ENCODE measurements at regions not wholly inside any gene's neighbourhood (a gene's known extent, or its start where the extent isn't known, plus 50 kb on each side); places are given as distances from the start of the nearest gene placed in this dataset.
"Not testable (repeated sequence)": the region's sequence is repeated elsewhere in the genome, so short reads cannot be mapped to it uniquely, and the experiment has no call there.

DNA sequence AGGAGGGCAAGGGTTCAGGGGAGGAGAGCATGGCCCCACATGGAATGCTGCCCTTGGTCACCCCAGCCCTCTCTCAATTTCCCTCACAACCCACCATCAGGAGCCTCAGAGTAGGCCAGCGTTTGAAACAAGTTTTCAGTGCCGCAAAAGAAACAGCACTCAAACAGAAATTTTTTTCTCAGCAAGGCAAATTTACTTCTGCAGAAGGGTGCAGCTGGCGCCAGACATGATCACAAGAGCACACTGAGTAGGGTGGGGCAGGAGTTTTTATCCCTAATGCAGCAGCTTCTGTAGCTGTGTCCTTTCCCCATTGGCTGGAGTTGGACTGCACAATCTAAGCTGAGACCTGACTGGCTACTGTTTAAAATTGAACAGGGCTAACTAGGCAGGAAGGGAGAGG, 287.8 kb upstream of the CDYL start:
- no peak for DNase-seq (ENCODE audit: low spot score)
- intact Hi-C loops (cut with DNase I): no loop called here

DNA sequence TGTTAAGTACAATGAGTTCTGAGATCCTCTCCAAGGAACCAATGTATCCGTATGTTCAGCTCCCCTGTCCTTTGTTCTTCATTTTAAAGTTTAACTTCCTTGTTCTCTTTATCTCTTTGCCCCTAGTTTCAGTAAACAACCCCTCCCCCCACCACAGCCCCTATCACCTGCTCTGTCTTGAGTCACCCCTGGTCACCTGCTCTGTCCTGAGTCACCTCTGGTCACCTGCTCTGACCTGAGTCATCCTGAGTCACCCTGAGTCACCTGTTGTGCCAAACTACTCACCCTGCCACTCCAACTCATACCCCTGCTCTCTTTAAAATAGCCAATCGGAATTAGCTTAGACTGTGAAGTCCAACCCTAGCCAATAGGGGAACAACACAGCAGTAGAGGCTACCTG, 288.7 kb upstream of the CDYL start:
- intact Hi-C loops (cut with DNase I): no loop called here
- DNase-seq (ENCODE audit: low spot score): no peak

DNA sequence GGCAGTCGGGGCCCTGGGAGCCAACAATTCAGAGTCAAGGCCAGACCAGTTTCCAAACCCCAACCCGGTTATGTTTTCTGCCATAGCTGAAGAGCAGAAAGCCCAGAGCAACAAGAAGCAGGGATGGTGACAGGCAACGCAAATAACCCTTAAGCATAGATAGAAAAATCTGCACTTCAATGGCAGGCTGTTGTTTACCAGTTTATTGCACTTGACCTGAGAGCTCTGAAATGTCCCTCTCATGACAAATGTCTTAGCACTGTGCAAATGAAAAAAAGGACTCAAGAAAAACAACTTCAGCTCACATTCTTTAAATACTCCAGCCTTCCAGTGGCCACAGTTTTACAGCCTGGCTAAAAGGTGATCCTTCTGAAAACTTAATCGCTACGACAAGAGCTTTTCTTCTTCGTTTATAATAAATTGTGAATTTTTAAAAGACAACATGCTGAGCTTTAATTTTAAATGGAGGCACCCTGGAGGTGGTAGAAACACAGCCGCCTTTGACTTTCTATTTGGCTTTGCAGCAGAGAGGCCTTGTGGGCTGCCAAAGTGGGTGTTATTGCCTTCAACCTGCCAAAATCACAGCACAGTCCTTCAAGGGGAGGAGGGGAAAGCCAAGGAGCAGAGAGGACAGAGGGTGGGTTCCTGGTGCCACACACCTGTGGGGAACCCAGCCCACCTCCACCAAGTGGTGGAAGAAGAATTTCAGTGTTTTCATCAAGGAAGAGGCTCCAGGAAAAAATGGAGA, 289.5 kb upstream of the CDYL start:
- intact Hi-C loops (cut with DNase I): no loop called here
- no peak for DNase-seq (ENCODE audit: low spot score)

DNA sequence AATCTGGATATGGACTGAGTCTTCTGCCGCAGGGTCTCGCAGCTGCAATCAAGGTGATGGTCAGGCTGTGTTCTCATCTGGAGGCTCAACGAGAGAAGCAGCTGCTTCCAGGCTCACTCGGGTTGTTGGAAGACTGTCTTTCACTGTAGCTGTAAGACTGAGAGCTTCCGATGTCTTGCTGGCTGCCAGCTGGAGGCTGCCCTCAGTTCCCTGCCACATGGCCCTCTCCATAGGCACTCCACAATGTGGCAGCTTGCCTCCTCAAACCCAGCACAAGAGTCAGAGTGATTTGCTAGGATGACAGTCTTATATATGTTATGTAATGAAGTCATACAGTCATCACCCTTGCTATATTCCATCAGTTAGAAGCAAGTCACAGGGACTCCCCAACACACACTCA, 290.5 kb upstream of the CDYL start:
- intact Hi-C loops (cut with DNase I): no loop called here

DNA sequence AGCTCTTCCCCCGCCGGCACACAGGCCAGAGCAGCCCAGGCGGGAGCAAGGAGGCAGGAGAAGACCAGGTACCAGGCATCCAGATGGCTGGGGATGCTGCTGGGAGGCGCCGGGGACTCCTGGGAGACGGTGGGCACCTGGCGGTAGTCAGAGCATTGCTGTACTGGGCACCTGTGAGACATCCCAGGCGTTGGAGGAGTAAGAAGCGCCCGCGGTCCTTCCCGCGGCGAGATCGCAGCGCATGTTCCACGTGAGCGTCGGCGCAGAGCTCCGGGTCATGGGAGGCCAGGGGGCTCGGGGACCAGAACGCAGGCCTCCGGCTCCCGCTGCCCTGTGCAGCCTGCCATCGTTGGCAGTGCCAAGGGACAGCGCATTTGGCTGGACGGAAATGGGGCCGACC, 293.7 kb upstream of the CDYL start:
- intact Hi-C loops (cut with DNase I): no loop called here
- DNase-seq (ENCODE audit: low spot score): no peak

More for the DNA sequence above, 290.5 kb upstream of the CDYL start:
- DNase-seq (ENCODE audit: low spot score): no peak

DNA sequence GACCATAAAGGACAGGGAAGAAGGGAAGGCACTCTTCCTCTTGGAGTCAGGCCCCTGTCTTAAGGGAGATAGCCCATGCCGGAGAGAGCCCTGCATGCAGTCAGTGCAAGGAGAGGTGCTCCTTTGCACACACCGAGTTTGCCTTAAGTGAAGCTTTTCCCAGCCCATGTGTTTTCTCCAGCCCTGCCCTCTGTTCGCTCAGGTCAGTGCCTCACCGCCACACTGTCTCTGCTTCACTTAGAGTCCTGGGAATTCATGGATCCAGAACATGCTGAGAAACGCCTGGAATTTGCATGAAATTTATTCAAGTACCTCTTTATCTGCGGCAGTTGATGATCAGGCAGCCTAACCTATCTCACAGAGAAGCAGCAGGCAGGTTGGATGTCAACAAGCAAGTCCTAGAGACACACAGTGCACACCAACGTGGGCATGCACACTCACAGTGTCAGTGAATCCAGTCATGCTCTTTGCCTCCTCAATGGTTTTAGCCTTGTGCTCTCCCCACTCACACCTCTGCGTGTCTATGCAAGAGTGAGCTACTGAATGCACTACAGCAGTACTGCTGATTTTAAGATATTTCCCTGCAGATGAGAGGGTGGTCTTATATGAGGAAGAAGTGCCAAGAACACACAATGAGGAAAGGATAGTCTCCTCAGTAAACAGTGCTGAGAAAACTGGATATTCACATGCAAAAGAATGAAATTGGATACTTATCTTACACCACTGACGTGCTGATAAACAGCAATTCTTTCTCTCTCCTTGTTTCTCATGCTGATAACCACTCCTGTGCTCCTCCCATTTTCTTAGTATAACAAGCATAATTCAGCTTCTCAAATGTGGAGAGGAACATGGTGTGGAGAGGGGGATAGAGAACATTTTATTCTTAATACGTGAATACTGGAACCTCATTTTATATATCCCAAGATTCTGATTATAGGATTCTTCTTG, 295.1 kb upstream of the CDYL start:
- DNase-seq (ENCODE audit: low spot score): no peak
- intact Hi-C loops (cut with DNase I): no loop called here

DNA sequence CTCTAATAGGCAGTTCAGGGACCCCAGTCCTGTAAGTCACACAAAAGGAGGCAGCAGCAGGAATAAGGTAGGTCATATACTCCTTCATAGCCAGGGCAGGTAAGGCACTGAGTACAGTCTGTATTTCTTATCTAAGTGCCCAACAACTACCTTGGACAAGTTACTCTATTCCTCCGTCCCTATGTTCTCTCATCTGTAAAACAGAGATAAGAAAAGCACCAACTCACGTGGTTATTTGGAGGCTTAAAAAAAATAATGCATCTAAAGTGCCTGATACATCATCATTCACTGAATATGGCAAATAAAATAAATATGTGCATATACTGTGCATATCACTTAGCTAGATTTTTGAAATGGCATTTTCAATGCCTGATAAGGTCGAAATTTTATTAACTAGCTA, 298.1 kb upstream of the CDYL start:
- no peak for DNase-seq (ENCODE audit: low spot score)
- intact Hi-C loops (cut with DNase I): no loop called here

DNA sequence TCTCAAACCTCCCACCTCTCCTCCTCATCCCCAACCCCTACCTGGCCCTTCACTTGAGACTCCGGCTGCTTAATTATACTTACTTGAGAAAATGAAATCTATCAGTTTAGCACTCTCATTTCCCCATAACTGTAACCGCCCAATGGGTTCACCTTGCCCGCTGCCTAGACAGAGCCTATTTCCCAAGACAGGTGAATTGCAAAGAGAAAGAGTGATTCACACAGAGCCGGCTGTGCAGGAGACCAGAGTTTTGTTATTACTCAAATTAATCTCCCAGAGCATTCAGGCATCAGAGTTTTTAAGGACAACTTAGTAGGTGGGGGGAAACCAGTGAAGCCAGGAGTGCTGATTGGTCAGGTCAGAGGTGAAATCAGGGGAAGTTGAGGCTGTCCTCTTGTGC, 301.4 kb upstream of the CDYL start:
- intact Hi-C loops (cut with DNase I): no loop called here
- DNase-seq (ENCODE audit: low spot score): no peak

DNA sequence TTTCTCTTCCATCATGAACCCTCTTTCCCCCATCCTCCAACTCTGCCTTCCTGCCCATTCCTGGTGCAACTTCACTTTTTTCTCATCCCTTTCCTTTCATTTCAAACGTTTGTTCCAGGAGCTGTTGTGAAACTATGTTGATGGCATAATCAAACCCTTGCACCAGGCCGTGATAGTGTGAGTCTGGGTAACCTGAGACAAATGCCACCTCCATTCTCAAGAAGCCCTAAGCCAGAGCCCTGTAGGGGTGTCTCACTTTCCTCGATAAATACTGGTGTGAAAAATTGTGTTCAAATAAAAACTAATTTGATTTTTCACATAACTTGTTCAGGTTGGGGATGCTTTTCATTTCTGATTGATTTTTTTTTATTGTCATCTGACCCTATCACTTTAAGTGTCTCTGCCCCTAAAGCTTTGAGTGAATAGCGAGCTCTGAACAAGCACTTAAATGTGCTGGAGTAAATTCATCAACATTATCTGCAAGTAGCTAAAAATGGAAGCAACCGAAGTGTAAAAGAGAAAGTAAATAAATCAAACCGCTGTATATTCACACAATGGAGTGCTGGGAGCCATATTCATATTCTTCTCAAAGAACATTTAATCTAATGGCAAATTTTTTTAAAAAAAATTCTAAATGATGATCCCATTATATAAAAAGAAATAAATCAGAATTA, 303.1 kb upstream of the CDYL start:
- intact Hi-C loops (cut with DNase I): no loop called here
- DNase-seq (ENCODE audit: low spot score): no peak

DNA sequence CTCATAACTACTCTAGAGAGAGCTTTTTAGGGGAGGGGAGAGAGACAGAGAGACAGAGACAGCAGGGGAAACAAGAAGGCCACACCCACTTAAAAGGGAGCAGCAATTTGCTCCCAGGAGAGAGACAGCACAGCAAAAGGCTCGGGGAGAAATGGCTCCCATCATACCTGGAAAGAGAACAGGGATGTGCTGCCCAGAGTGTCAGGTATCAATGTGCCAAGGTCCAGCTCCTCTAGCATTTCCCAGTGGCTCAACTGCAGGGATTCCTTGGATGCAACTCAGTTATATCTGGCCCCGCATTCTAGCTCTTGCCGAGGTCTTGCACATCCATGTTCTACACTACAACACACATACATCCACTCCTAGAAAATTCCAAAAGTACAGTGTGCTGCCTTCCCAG, 304.0 kb upstream of the CDYL start:
- intact Hi-C loops (cut with DNase I): no loop called here
- no peak for DNase-seq (ENCODE audit: low spot score)

DNA sequence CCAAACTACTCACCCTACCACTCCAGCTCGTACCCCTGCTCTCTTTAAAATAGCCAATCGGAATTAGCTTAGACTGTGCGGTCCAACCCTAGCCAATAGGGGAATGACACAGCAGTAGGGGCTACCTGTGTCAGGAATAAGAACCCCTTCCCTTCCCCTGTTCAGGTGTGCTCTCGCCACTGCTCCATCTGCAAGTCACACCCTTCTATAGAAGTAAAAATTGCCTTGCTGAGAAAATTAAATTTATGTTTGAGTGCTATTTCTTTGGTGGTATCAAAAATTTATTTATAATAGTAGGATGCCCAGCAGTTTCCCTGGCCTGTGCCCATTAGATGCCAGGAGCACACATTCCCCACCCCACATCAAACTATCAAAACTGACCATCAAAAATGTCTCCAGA, 304.7 kb upstream of the CDYL start:
- intact Hi-C loops (cut with DNase I); DNase-seq (ENCODE audit: low spot score): not testable (repeated sequence)

DNA sequence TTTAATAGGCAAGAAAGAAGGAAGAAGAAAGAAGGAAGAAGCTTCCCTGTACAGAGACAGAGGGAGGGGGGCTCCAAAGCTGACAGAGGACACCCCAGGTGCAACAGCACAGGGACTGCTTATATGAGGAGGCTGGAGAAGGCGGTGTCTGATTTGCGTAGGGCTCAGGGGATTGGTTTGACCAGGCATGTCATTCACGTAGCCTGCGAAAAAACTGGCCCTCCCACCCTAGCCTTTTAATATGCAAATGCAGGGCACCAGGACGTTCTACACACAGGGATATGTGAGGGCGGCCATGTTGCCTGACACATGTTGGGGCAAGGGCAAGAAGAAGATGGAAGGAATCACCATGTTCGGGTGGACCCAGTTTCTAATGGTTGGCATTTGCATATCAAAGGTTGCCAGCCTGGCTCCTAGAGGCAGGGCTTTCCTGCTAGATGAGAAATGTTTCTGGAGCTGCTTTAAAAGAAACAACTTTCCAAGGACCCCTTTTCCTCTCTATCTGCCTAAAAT, 305.4 kb upstream of the CDYL start:
- DNase-seq (ENCODE audit: low spot score): no peak
- intact Hi-C loops (cut with DNase I): no loop called here

DNA sequence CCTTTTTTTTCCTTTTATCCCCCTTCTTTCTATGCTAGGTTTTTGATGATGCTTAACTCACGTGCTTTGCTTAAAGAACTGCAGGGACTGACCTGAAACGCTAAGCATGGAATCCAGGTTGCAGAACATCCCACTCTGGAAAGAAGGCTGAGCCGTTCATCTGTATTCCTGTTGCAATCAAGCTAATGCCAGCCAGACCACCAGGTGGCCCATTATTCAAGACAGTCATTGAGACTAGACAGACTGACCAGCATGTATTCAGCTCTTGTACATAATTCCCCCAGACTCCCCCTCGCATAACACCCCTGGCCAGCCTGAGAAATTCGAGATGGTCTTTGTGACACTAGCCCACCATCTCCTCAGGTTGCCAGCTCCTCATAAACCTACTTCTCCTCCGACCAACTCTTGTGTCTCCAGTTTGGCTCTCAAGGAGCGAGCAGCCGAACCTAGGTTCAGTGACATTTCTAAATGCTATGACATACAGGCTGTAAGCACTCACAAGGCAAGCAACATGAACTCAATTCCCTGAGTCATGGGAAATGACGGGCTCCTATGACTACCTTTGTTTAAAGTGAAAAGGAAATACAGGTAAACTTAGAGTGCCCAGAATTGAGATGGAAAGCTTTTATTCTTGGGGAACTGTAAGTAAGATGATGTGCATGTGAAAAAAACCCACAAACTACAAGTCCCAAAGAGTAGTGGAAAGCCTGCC, 309.3 kb upstream of the CDYL start:
- no peak for DNase-seq (ENCODE audit: low spot score)
- intact Hi-C loops (cut with DNase I): loop anchor here in 1 of 2 donors (5.0 kb wide), 1 partner anchor 205 kb away; no protein-coding TSS in a partner anchor

DNA sequence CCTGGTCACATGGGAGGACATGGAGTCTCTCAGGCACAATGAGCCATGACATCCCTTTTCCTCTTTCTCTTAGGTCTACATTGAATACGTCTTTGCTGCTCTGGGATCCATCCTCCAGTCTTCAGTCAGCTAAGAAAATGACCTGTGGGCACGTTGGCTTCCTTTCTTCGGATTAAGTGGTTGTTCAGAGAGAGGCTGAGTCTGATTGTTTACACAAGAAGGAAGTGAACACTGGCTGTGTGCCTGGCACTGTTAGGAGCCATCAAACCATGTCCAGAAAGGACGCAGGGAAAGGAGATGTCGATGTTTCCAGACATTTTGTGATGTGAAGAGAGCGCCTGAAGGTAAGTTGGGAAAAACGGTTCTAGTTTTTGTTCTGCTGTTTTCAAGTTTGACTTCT, 309.9 kb upstream of the CDYL start:
- no peak for DNase-seq (ENCODE audit: low spot score)
- intact Hi-C loops (cut with DNase I): loop anchor here in 1 of 2 donors (5.0 kb wide), 1 partner anchor 206 kb away; no protein-coding TSS in a partner anchor

DNA sequence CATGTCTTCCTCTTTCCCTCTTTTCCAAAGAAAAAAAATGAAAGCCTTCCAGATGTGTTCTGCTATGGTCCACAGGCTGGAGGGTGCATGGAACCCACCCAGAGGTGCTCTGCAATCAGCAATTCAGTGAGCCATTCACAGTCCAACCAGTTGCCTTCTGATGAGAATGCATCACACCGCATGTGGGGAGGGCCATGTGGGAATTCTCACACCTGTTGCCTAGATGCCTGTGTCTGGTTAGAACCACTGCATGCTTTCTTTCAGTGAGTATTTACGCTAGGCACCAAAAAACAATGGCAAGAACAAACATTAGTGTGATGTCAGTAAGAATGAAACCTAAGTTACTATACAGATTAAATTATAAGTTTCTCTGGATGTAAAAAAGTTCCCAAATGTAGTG, 311.6 kb upstream of the CDYL start:
- no peak for DNase-seq (ENCODE audit: low spot score)

DNA sequence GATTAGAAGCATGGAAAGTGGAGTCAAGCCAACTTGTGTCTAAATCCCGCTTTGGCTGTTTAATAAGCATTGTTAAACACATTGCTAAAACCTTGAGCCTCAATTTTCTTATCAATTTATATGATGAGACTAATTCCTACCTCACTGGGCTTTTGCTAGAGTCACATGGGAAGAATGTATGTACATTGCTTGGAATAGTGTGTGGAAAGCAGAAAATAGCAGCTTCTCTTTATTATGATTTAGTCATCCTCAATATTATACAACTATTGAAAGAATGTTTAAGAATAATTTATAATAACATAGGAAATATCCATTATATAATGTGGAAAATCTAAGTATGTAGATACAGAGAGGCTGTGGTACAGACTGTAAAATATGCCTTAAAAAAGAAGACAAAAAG, 313.0 kb upstream of the CDYL start:
- intact Hi-C loops (cut with DNase I): no loop called here
- no peak for DNase-seq (ENCODE audit: low spot score)

More for the DNA sequence above, 311.6 kb upstream of the CDYL start:
- intact Hi-C loops (cut with DNase I): loop anchor here in 1 of 2 donors (5.0 kb wide), 1 partner anchor 208 kb away; no protein-coding TSS in a partner anchor

DNA sequence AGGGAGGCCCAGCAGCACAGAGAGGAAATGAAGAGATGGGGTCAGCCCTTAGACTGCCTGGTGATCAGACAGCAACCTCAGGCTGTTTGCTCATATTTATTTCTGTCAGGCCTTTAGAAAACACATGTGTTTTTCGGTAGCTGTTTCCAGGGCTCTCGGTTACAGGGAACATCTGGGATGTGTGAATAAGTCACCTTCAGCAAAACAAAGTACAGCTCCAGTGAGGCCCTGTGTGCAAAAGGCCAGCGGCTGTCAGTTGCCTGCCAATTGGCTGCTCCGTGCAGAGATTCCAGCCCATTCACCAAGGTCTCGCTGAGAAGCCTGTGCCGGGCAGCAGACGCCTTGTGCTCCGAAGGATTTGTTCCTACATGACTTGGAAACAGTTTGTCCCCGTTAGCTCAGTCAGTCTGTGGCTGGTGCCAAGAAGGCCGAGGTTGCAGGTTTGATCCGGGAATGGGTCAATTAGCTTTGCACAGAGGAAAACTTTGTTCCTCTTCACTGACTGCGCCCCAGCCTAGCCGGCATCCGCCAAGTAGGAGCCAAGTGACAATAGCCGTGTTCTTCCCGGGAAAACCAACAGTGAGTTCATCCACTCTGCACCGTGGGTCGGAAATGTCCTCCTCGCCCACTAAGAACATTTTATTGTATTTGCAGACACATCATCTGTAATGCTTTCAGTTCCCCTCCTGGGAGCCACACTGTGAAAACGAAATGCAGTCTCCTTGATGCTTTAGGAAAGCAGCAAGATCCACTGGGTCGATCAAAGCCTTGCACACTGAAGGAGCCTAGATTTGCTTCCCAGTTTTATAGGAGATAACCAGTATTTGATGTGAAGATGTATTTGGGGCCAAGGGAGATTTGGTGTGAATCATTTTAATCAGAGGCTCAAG, 315.4 kb upstream of the CDYL start:
- peak; percentile 92 for DNase-seq (ENCODE audit: low spot score)

DNA sequence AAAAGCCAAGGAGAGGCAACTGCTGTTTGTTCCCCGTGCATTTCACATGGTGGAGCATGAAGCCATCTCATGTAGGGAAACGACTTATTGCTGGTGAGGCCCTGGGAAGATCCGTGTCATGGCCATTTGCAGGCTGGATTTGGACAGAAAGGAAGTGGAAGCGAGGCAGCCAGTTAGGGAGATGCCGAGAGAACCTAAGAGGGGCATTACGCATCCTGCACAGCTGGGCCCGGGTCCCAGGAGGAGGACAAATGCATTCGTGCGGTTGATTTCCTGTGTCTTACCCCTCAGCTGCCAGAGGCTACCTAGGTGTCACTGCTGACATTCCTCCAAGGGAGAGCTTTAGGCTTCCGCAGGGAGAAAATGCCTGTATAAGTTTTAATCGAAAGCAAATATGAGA, 316.2 kb upstream of the CDYL start:
- DNase-seq (ENCODE audit: low spot score): no peak
- intact Hi-C loops (cut with DNase I): no loop called here

More for the DNA sequence above, 315.4 kb upstream of the CDYL start:
- intact Hi-C loops (cut with DNase I): no loop called here
